ENCODE measurements at regions not wholly inside any gene's neighbourhood (a gene's known extent, or its start where the extent isn't known, plus 50 kb on each side); places are given as distances from the start of the nearest gene placed in this dataset.

- no peak for TF ChIP-seq POLR2AphosphoS5 (IDR thresholded peaks at IDR 0.05; ENCODE audit: borderline replicate concordance, low read depth, low read length)
- TF ChIP-seq EZH2 (IDR thresholded peaks at IDR 0.05), result no peak
- TF ChIP-seq FOXP2 (optimal IDR thresholded peaks at IDR 0.05; ENCODE audit: control extremely low read depth, extremely low read length, insufficient read depth), result no peak
These were observed 936.5 kb downstream of the TBC1D22A start for GRCh38 chr22:47698906-47699305.
